ENCODE measurements at regions not wholly inside any gene's neighbourhood (a gene's known extent, or its start where the extent isn't known, plus 50 kb on each side); places are given as distances from the start of the nearest gene placed in this dataset.

DNA sequence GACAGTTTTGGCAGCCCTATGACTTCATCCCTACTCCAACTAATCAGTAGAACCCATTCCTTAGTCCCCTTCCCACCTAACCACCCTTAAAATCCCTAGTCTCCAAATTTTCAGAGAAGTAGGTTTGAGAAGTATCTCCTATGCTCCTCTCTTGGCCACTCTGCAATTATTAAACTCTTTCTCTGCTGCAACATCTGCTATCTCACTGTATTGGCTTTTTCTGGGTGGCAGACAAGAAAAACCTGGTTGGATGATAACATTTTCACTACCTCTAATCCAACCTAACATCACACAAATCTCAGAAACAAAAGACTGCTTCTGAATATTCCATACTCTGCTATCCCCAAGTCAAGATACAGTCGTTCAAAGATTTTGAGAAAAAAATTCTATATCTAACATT is 542.4 kb upstream of the SOX9 start:
- TF ChIP-seq EZH2 (IDR thresholded peaks at IDR 0.05; ENCODE audit: low read depth, low read length, severe bottlenecking) (no peak), POLR2A (IDR thresholded peaks at IDR 0.05; ENCODE audit: control extremely low read depth in 1 of 2, low read depth in 2 of 2, low read length in 2 of 2) (no peak), TCF12 (IDR thresholded peaks at IDR 0.05; ENCODE audit: low read depth, low read length) (no peak), BACH1 (IDR thresholded peaks at IDR 0.05; ENCODE audit: low read length) (no peak), NANOG (IDR thresholded peaks at IDR 0.05; ENCODE audit: insufficient read depth, low read depth, low read length, poor library complexity, severe bottlenecking) (no peak), TAF1 (IDR thresholded peaks at IDR 0.05; ENCODE audit: low read depth, low read length) (no peak), RFX5 (IDR thresholded peaks at IDR 0.05; ENCODE audit: borderline replicate concordance, low read depth, low read length) (no peak), MAFK (IDR thresholded peaks at IDR 0.05; ENCODE audit: low read depth, low read length) (no peak), ZNF274 (IDR thresholded peaks at IDR 0.05; ENCODE audit: borderline replicate concordance, extremely low read depth, low read length) (no peak), POLR2AphosphoS5 (IDR thresholded peaks at IDR 0.05; ENCODE audit: low read depth, low read length) (no peak), RNF2 (IDR thresholded peaks at IDR 0.05; ENCODE audit: borderline replicate concordance, low read depth, low read length, missing control alignments, poor library complexity, severe bottlenecking) (no peak)
- TF ChIP-seq, protein P1, sequence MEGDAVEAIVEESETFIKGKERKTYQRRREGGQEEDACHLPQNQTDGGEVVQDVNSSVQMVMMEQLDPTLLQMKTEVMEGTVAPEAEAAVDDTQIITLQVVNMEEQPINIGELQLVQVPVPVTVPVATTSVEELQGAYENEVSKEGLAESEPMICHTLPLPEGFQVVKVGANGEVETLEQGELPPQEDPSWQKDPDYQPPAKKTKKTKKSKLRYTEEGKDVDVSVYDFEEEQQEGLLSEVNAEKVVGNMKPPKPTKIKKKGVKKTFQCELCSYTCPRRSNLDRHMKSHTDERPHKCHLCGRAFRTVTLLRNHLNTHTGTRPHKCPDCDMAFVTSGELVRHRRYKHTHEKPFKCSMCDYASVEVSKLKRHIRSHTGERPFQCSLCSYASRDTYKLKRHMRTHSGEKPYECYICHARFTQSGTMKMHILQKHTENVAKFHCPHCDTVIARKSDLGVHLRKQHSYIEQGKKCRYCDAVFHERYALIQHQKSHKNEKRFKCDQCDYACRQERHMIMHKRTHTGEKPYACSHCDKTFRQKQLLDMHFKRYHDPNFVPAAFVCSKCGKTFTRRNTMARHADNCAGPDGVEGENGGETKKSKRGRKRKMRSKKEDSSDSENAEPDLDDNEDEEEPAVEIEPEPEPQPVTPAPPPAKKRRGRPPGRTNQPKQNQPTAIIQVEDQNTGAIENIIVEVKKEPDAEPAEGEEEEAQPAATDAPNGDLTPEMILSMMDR (IDR thresholded peaks at IDR 0.05; ENCODE audit: control extremely low read depth in 1 of 3, insufficient read depth in 1 of 3, low read depth in 1 of 3, low read length in 3 of 3): no peak
